ENCODE measurements at regions not wholly inside any gene's neighbourhood (a gene's known extent, or its start where the extent isn't known, plus 50 kb on each side); places are given as distances from the start of the nearest gene placed in this dataset.
A peak's percentile ranks its signal among the peaks of the same experiment; 100 is the strongest.

DNA sequence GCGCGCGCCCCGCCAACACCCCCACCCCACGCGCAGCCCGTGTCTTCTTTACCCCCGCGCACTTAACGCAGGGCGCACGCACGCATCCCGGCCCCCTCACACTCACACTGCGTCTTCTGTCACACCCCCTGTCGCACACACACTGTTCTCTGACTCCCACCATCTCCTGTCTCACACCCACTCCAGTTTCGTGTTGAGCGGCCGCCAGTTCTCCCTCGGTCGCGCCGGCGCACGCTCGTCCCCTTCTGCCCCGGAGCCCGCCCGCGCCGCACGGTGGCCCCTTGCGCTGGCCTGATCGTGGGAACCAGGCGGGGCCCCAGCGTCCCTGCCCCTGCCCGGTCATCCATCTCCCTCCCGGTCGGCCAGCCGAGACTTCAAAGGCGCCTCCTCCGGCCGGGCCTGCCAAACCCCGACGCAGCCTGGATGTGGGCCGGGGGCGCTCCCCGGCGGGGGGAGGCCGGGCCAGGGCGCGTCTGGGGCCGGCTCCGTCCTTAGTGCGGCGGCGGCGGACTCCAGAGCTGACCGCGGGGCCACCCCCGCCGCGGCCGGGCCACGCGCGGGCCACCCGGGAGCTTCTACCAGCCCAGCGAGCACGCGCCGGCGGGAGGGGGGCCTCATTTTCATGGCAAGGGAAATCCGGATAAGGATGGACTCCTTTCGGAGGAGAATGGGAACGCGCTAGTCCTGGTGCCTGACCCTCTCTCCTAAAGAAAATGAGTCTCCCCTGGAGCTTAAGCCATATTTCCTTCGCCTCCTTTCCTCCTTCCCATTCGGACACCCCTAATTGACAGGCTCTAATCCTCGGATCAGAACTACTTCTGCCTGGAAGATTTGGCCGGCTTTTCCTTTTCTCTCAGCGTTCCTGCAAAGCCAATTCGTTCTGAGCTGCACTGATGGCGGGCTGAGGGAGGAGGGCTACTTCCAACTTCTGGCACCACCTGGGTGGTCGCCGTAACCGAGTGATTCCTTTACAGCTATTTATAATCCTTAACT is 82.0 kb upstream of the HMGA2 start (continued):
- no peak for TF ChIP-seq GRHL2 (CRISPR knock-in tag; IDR thresholded peaks at IDR 0.05; ENCODE audit: insufficient replicate concordance, severe bottlenecking)
- TF ChIP-seq ZNF317 (CRISPR knock-in tag; IDR thresholded peaks at IDR 0.05; ENCODE audit: borderline replicate concordance, low read depth), result no peak
- no peak for TF ChIP-seq NR1H2 (CRISPR knock-in tag; IDR thresholded peaks at IDR 0.05)
- TF ChIP-seq, protein P1, sequence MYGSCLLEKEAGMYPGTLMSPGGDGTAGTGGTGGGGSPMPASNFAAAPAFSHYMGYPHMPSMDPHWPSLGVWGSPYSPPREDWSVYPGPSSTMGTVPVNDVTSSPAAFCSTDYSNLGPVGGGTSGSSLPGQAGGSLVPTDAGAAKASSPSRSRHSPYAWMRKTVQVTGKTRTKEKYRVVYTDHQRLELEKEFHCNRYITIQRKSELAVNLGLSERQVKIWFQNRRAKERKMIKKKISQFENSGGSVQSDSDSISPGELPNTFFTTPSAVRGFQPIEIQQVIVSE (CRISPR knock-in tag; IDR thresholded peaks at IDR 0.05; ENCODE audit: borderline replicate concordance), result no peak
- TF ChIP-seq ZNF423 (CRISPR knock-in tag; IDR thresholded peaks at IDR 0.05), result no peak
- no peak for TF ChIP-seq ATF1 (CRISPR knock-in tag; IDR thresholded peaks at IDR 0.05)
- no peak for TF ChIP-seq OVOL2 (CRISPR knock-in tag; IDR thresholded peaks at IDR 0.05; ENCODE audit: borderline replicate concordance)
- TF ChIP-seq, protein P2, sequence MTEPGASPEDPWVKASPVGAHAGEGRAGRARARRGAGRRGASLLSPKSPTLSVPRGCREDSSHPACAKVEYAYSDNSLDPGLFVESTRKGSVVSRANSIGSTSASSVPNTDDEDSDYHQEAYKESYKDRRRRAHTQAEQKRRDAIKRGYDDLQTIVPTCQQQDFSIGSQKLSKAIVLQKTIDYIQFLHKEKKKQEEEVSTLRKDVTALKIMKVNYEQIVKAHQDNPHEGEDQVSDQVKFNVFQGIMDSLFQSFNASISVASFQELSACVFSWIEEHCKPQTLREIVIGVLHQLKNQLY (CRISPR knock-in tag; IDR thresholded peaks at IDR 0.05), result no peak
- TF ChIP-seq CBFB (CRISPR knock-in tag; IDR thresholded peaks at IDR 0.05; ENCODE audit: low read depth), result no peak
- TF ChIP-seq, protein P3, sequence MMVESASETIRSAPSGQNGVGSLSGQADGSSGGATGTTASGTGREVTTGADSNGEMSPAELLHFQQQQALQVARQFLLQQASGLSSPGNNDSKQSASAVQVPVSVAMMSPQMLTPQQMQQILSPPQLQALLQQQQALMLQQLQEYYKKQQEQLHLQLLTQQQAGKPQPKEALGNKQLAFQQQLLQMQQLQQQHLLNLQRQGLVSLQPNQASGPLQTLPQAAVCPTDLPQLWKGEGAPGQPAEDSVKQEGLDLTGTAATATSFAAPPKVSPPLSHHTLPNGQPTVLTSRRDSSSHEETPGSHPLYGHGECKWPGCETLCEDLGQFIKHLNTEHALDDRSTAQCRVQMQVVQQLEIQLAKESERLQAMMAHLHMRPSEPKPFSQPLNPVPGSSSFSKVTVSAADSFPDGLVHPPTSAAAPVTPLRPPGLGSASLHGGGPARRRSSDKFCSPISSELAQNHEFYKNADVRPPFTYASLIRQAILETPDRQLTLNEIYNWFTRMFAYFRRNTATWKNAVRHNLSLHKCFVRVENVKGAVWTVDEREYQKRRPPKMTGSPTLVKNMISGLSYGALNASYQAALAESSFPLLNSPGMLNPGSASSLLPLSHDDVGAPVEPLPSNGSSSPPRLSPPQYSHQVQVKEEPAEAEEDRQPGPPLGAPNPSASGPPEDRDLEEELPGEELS (CRISPR knock-in tag; IDR thresholded peaks at IDR 0.05), result peak; percentile 41; the same call in 1 of the 2 replicates
- TF ChIP-seq, protein P4, sequence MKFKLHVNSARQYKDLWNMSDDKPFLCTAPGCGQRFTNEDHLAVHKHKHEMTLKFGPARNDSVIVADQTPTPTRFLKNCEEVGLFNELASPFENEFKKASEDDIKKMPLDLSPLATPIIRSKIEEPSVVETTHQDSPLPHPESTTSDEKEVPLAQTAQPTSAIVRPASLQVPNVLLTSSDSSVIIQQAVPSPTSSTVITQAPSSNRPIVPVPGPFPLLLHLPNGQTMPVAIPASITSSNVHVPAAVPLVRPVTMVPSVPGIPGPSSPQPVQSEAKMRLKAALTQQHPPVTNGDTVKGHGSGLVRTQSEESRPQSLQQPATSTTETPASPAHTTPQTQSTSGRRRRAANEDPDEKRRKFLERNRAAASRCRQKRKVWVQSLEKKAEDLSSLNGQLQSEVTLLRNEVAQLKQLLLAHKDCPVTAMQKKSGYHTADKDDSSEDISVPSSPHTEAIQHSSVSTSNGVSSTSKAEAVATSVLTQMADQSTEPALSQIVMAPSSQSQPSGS (CRISPR knock-in tag; IDR thresholded peaks at IDR 0.05; ENCODE audit: borderline replicate concordance, low read depth), result no peak
- no peak for TF ChIP-seq TEAD4 (CRISPR knock-in tag; IDR thresholded peaks at IDR 0.05)
- no peak for TF ChIP-seq PRRX2 (CRISPR knock-in tag; IDR thresholded peaks at IDR 0.05)
- TF ChIP-seq, protein P5, sequence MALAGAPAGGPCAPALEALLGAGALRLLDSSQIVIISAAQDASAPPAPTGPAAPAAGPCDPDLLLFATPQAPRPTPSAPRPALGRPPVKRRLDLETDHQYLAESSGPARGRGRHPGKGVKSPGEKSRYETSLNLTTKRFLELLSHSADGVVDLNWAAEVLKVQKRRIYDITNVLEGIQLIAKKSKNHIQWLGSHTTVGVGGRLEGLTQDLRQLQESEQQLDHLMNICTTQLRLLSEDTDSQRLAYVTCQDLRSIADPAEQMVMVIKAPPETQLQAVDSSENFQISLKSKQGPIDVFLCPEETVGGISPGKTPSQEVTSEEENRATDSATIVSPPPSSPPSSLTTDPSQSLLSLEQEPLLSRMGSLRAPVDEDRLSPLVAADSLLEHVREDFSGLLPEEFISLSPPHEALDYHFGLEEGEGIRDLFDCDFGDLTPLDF (CRISPR knock-in tag; IDR thresholded peaks at IDR 0.05), result 0 out of 2 replicates have a peak, but pooled peaks have one; percentile 37
- TF ChIP-seq ETV6 (CRISPR knock-in tag; IDR thresholded peaks at IDR 0.05), result 0 out of 2 replicates have a peak, but pooled peaks have one; percentile 23
- TF ChIP-seq, protein P6, sequence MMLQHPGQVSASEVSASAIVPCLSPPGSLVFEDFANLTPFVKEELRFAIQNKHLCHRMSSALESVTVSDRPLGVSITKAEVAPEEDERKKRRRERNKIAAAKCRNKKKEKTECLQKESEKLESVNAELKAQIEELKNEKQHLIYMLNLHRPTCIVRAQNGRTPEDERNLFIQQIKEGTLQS (CRISPR knock-in tag; conservative IDR thresholded peaks at IDR 0.05), result no peak
- TF ChIP-seq TEAD1 (CRISPR knock-in tag; IDR thresholded peaks at IDR 0.05), result no peak
- TF ChIP-seq KAT7 (CRISPR knock-in tag; IDR thresholded peaks at IDR 0.05; ENCODE audit: borderline replicate concordance), result no peak; the same call in 1 of the 2 replicates
- TF ChIP-seq, protein P7, sequence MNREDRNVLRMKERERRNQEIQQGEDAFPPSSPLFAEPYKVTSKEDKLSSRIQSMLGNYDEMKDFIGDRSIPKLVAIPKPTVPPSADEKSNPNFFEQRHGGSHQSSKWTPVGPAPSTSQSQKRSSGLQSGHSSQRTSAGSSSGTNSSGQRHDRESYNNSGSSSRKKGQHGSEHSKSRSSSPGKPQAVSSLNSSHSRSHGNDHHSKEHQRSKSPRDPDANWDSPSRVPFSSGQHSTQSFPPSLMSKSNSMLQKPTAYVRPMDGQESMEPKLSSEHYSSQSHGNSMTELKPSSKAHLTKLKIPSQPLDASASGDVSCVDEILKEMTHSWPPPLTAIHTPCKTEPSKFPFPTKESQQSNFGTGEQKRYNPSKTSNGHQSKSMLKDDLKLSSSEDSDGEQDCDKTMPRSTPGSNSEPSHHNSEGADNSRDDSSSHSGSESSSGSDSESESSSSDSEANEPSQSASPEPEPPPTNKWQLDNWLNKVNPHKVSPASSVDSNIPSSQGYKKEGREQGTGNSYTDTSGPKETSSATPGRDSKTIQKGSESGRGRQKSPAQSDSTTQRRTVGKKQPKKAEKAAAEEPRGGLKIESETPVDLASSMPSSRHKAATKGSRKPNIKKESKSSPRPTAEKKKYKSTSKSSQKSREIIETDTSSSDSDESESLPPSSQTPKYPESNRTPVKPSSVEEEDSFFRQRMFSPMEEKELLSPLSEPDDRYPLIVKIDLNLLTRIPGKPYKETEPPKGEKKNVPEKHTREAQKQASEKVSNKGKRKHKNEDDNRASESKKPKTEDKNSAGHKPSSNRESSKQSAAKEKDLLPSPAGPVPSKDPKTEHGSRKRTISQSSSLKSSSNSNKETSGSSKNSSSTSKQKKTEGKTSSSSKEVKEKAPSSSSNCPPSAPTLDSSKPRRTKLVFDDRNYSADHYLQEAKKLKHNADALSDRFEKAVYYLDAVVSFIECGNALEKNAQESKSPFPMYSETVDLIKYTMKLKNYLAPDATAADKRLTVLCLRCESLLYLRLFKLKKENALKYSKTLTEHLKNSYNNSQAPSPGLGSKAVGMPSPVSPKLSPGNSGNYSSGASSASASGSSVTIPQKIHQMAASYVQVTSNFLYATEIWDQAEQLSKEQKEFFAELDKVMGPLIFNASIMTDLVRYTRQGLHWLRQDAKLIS (CRISPR knock-in tag; IDR thresholded peaks at IDR 0.05; ENCODE audit: borderline replicate concordance), result no peak
- TF ChIP-seq, protein P8, sequence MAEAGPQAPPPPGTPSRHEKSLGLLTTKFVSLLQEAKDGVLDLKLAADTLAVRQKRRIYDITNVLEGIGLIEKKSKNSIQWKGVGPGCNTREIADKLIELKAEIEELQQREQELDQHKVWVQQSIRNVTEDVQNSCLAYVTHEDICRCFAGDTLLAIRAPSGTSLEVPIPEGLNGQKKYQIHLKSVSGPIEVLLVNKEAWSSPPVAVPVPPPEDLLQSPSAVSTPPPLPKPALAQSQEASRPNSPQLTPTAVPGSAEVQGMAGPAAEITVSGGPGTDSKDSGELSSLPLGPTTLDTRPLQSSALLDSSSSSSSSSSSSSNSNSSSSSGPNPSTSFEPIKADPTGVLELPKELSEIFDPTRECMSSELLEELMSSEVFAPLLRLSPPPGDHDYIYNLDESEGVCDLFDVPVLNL (CRISPR knock-in tag; IDR thresholded peaks at IDR 0.05; ENCODE audit: borderline replicate concordance, low read depth), result no peak
- no peak for TF ChIP-seq SMAD4 (CRISPR knock-in tag; IDR thresholded peaks at IDR 0.05)
- TF ChIP-seq JUN (CRISPR knock-in tag; IDR thresholded peaks at IDR 0.05), result no peak
- no peak; the same call in 1 of the 2 replicates for TF ChIP-seq ZNF232 (CRISPR knock-in tag; IDR thresholded peaks at IDR 0.05)
- no peak for TF ChIP-seq NFE2L1 (CRISPR knock-in tag; IDR thresholded peaks at IDR 0.05)
- TF ChIP-seq ESRRA (CRISPR knock-in tag; IDR thresholded peaks at IDR 0.05; ENCODE audit: borderline replicate concordance), result no peak
- TF ChIP-seq, protein P9, sequence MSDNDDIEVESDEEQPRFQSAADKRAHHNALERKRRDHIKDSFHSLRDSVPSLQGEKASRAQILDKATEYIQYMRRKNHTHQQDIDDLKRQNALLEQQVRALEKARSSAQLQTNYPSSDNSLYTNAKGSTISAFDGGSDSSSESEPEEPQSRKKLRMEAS (CRISPR knock-in tag; IDR thresholded peaks at IDR 0.05), result no peak
